Endothelial cell of umbilical vein (primary cell): ENCODE measurements at regions not wholly inside any gene's neighbourhood (a gene's known extent, or its start where the extent isn't known, plus 50 kb on each side); places are given as distances from the start of the nearest gene placed in this dataset.
A peak's percentile ranks its signal among the peaks of the same experiment; 100 is the strongest.

Source experiments
- BruUV-seq: library from RNA; stranded (reverse); fragments of 400-500 nt; replicated peaks from 2 replicates; lab custom pipeline; 2021; lab: Mats Ljungman, UMichigan
- CTCF ChIA-PET: fragments of 300-600, 350-600 bp; sonication (Branson Sonifier 250); formaldehyde crosslinking; loops from one replicate; lab custom pipeline; 2021; ENCODE audit warnings: antibody characterized with exemption, inconsistent platforms; lab: Charles Lee
- POLR2A ChIA-PET: fragments of 300-600, 350-600 bp; sonication (Branson Sonifier 250); formaldehyde crosslinking; loops from one replicate; lab custom pipeline; 2021; ENCODE audit warnings: antibody characterized with exemption, inconsistent platforms; lab: Charles Lee
- DNase-seq: peaks from one replicate; pipeline ENCODE4 v3.0.0-alpha.2; 2011; ENCODE audit warnings: low read depth, low spot score
- FAIRE-seq: peaks from 2 replicates; lab custom pipeline; 2011; peaks lifted over from hg19 to GRCh38; lab: Jason Lieb, UNC
- H2AFZ ChIP-seq: 2 replicates; pipeline ENCODE4 v1.6.0; 2012; ENCODE audit warnings: low read depth, low read length, control low read depth, inconsistent platforms
- H3K27ac ChIP-seq: 2 replicates; pipeline ENCODE4 v1.5.1; 2011; ENCODE audit warnings: low read depth, mild to moderate bottlenecking, control low read depth, low read length, moderate library complexity; ENCODE audit not compliant: insufficient read depth
- H3K27me3 ChIP-seq, 2 experiments: 2 replicates each; pipeline versions ENCODE4 v1.6.0 to v1.6.1; 2011; ENCODE audit warnings: low read length in 2 of 2, mixed read lengths in 1 of 2; ENCODE audit not compliant: control insufficient read depth in 2 of 2, insufficient read depth in 2 of 2
- H3K36me3 ChIP-seq, 2 experiments: 2 replicates in 1 of 2; 3 replicates in 1 of 2; pipeline ENCODE4 v1.5.1; 2011; ENCODE audit warnings: low read length in 2 of 2, mild to moderate bottlenecking in 1 of 2, moderate library complexity in 1 of 2; ENCODE audit not compliant: control insufficient read depth in 2 of 2, insufficient read depth in 2 of 2; ENCODE audit errors: extremely low read depth in 1 of 2
- H3K4me1 ChIP-seq: 3 replicates; pipeline ENCODE4 v1.5.1; 2011; ENCODE audit warnings: mild to moderate bottlenecking, low read length; ENCODE audit not compliant: control insufficient read depth, insufficient read depth; ENCODE audit errors: extremely low read depth
- H3K4me2 ChIP-seq: 2 replicates; pipeline ENCODE4 v1.6.1; 2011; ENCODE audit warnings: low read length, control low read depth, mixed read lengths; ENCODE audit not compliant: insufficient read depth
- H3K4me3 ChIP-seq, 3 experiments: fragments of 200-600 bp in 1 of 3; sonication (generic), shearing (Covaris generic) in 1 of 3; replicated peaks in 1 of 3; 2 replicates each; pipeline ENCODE4 v1.5.1; 2011 to 2016; ENCODE audit warnings: control low read depth in 3 of 3, low read length in 3 of 3, mild to moderate bottlenecking in 2 of 3, inconsistent platforms in 1 of 3, low read depth in 1 of 3, moderate library complexity in 1 of 3; ENCODE audit not compliant: insufficient read depth in 1 of 3
- H3K79me2 ChIP-seq: 2 replicates; pipeline ENCODE4 v1.6.0; 2012; ENCODE audit warnings: low read length, inconsistent platforms; ENCODE audit not compliant: control insufficient read depth, insufficient read depth
- H3K9ac ChIP-seq: replicated peaks from 2 replicates; pipeline ENCODE3; 2011; ENCODE audit warnings: low read length, control low read depth; ENCODE audit not compliant: insufficient read depth; ENCODE audit errors: extremely low read depth
- H3K9me1 ChIP-seq: replicated peaks from 3 replicates; pipeline ENCODE4 v1.6.0; 2011; ENCODE audit warnings: mild to moderate bottlenecking, low read length; ENCODE audit not compliant: control insufficient read depth, insufficient read depth; ENCODE audit errors: extremely low read depth
- H3K9me3 ChIP-seq: replicated peaks from 2 replicates; pipeline ENCODE4 v1.5.1; 2012; ENCODE audit warnings: low read length, inconsistent platforms; ENCODE audit not compliant: control insufficient read depth, insufficient read depth
- H4K20me1 ChIP-seq: replicated peaks from 2 replicates; pipeline ENCODE3; 2011; ENCODE audit warnings: mild to moderate bottlenecking, low read length; ENCODE audit not compliant: control insufficient read depth, insufficient read depth; ENCODE audit errors: extremely low read depth
- EZH2 ChIP-seq: IDR thresholded peaks from 2 replicates; pipeline ENCODE4 v1.6.1; 2012; ENCODE audit warnings: borderline replicate concordance, low read depth, mild to moderate bottlenecking, moderate library complexity, low read length, inconsistent platforms; ENCODE audit not compliant: severe bottlenecking
- FOS ChIP-seq: IDR thresholded peaks from 2 replicates; pipeline ENCODE4 v1.6.1; 2011; ENCODE audit warnings: mild to moderate bottlenecking, low read length, moderate library complexity, borderline replicate concordance; ENCODE audit not compliant: insufficient read depth
- GATA2 ChIP-seq: IDR thresholded peaks from 2 replicates; pipeline ENCODE4 v1.7.0; 2011; ENCODE audit warnings: low read depth, mild to moderate bottlenecking, moderate library complexity, mixed read lengths, low read length; ENCODE audit not compliant: insufficient read length, insufficient read depth
- JUN ChIP-seq: IDR thresholded peaks from 2 replicates; pipeline ENCODE4 v1.6.1; 2011; ENCODE audit warnings: borderline replicate concordance, low read depth; ENCODE audit not compliant: insufficient read length, insufficient read depth
- MYC ChIP-seq: IDR thresholded peaks from one replicate; pipeline ENCODE4 v1.6.1; 2011; ENCODE audit warnings: mild to moderate bottlenecking, low read depth, low read length
- POLR2A ChIP-seq: IDR thresholded peaks from 2 replicates; pipeline ENCODE4 v1.6.1; 2012; ENCODE audit warnings: low read depth, mild to moderate bottlenecking, control low read depth, low read length
- POLR2AphosphoS5 ChIP-seq: IDR thresholded peaks from 2 replicates; pipeline ENCODE4 v1.6.1; 2012; ENCODE audit warnings: low read depth, mild to moderate bottlenecking, control low read depth, low read length, moderate library complexity; ENCODE audit not compliant: insufficient read depth
- dilution Hi-C: fragments of 300-500 bp; cut with MboI; formaldehyde crosslinking; loops from one replicate; pipeline ENCODE4 v1.15.0; 2019; ENCODE audit warnings: low sequenced_read_pairs; ENCODE audit not compliant: extremely low pct_ligation_motif_present
- intact Hi-C: fragments of 100-400 bp; cut with micrococcal nuclease; formaldehyde crosslinking; loops from one replicate; pipeline ENCODE4 v1.10.0; 2022
- TF ChIP-seq, protein P1 (sequence below), 2 donors: IDR thresholded peaks; 1 replicate in 1 of 2; 2 replicates in 1 of 2; pipeline ENCODE4 v1.5.1; 2011; ENCODE audit warnings: low read length in 2 of 2, mild to moderate bottlenecking in 2 of 2, moderate library complexity in 2 of 2, control low read depth in 1 of 2, inconsistent platforms in 1 of 2, low read depth in 1 of 2; ENCODE audit not compliant: insufficient read depth in 1 of 2; ENCODE audit errors: extremely low read depth in 1 of 2
- TF ChIP-seq, protein P2 (sequence below): IDR thresholded peaks from 2 replicates; pipeline ENCODE4 v1.6.1; 2011; ENCODE audit not compliant: insufficient read depth, insufficient read length

DNA sequence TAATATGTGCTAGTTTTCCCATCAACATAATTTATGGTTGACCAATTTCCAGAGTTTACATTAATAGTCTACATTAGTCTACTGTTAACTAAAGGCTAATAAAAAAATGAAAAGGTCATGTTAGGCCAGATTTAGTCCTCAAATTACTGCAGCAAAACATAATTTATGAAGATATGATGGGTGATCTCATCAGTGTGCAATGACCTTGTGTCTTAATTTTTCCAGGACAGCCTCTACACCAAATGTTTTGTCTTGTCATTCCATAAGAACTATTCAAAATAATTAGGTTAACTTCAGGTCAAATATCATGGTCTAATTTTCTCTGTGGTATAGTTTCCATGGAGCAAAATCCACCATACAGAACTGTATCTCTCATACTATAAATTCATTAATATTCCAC is 234.2 kb downstream of the COL12A1 start:
- POLR2A ChIA-PET: no interaction called here
- no peaks in the 10 kb centered on the region for H3K36me3 ChIP-seq

More for the DNA sequence above, 234.2 kb downstream of the COL12A1 start:
- DNase-seq: peak; percentile 5
- FAIRE-seq: no peak
- dilution Hi-C loops (no loop called here), intact Hi-C loops (loop anchor here (5.0 to 10.0 kb wide), 2 partner anchors 233 to 834 kb away; partner anchors contain the start of gene COL12A1)
- no peaks in the 10 kb centered on the region for H3K79me2 ChIP-seq
- no peak overlapping the region for H3K4me3 ChIP-seq
- H3K9me3 ChIP-seq: no peaks in the 10 kb centered on the region
- CTCF ChIA-PET: no interaction called here
- no peaks in the 10 kb centered on the region for H3K9me1 ChIP-seq
- no peak overlapping the region for H3K4me2 ChIP-seq
- BruUV-seq: no TSS peak
- H2AFZ ChIP-seq: no peak overlapping the region
- peaks cover 18% of the 10 kb centered on the region for H3K4me1 ChIP-seq
- no peaks in the 10 kb centered on the region for H3K27me3 ChIP-seq
- no peaks in the 10 kb centered on the region for H4K20me1 ChIP-seq
- no peak overlapping the region for H3K27ac ChIP-seq
- H3K9ac ChIP-seq: no peak overlapping the region
- TF ChIP-seq FOS (no peak), POLR2A (no peak), JUN (no peak), GATA2 (no peak), POLR2AphosphoS5 (no peak), EZH2 (no peak), MYC (no peak)
- TF ChIP-seq, protein P1, sequence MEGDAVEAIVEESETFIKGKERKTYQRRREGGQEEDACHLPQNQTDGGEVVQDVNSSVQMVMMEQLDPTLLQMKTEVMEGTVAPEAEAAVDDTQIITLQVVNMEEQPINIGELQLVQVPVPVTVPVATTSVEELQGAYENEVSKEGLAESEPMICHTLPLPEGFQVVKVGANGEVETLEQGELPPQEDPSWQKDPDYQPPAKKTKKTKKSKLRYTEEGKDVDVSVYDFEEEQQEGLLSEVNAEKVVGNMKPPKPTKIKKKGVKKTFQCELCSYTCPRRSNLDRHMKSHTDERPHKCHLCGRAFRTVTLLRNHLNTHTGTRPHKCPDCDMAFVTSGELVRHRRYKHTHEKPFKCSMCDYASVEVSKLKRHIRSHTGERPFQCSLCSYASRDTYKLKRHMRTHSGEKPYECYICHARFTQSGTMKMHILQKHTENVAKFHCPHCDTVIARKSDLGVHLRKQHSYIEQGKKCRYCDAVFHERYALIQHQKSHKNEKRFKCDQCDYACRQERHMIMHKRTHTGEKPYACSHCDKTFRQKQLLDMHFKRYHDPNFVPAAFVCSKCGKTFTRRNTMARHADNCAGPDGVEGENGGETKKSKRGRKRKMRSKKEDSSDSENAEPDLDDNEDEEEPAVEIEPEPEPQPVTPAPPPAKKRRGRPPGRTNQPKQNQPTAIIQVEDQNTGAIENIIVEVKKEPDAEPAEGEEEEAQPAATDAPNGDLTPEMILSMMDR (IDR thresholded peaks at IDR 0.05; ENCODE audit: extremely low read depth in 1 of 2, insufficient read depth in 1 of 2, low read depth in 1 of 2, low read length in 2 of 2): no peak
- TF ChIP-seq, protein P2, sequence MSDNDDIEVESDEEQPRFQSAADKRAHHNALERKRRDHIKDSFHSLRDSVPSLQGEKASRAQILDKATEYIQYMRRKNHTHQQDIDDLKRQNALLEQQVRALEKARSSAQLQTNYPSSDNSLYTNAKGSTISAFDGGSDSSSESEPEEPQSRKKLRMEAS: no peak
